Peyer's patch (tissue), 4 donors: ENCODE measurements at regions not wholly inside any gene's neighbourhood (a gene's known extent, or its start where the extent isn't known, plus 50 kb on each side); places are given as distances from the start of the nearest gene placed in this dataset.
A peak's percentile ranks its signal among the peaks of the same experiment; 100 is the strongest.

Experiments used
- DNase-seq, 3 donors: peaks; one replicate each; pipeline ENCODE4 v3.0.0-alpha.2; 2017 to 2019
- H3K27ac ChIP-seq, 4 donors: fragments of 200-600 bp; sonication (generic); one replicate each; pipeline ENCODE4 v1.5.1; 2016 to 2019
- H3K27me3 ChIP-seq, 2 donors: fragments of 200-600 bp; sonication (generic); one replicate each; pipeline ENCODE4 v1.5.1; 2019
- H3K36me3 ChIP-seq, 3 donors: fragments of 200-600 bp; sonication (generic); one replicate each; pipeline ENCODE4 v1.5.1; 2016 to 2019
- H3K4me1 ChIP-seq, 4 donors: fragments of 200-600 bp; sonication (generic); one replicate each; pipeline ENCODE4 v1.5.1; 2016 to 2019
- H3K4me3 ChIP-seq, 4 donors: fragments of 200-600 bp; sonication (generic); 1 replicate in 3 of 4; 2 replicates in 1 of 4; pipeline ENCODE4 v1.5.1; 2016 to 2019; ENCODE audit warnings: mild to moderate bottlenecking in 1 of 4
- H3K9me3 ChIP-seq, 4 donors: fragments of 200-600 bp; sonication (generic); one replicate each; pipeline ENCODE4 v1.5.1; 2016 to 2019; ENCODE audit warnings: mild to moderate bottlenecking in 1 of 4
- POLR2A ChIP-seq, 2 donors: fragments of 450-650 bp; IDR thresholded peaks; one replicate each; pipeline ENCODE4 v1.5.1; 2017; ENCODE audit warnings: antibody characterized with exemption in 2 of 2, mild to moderate bottlenecking in 2 of 2, moderate library complexity in 2 of 2
- TF ChIP-seq, protein P1 (sequence below), 6 experiments: fragments of 450-650 bp in 4 of 6; fragments of 200-600 bp in 2 of 6; sonication (generic) in 1 of 6; IDR thresholded peaks; one replicate each; pipeline ENCODE4 v1.5.1; 2017 to 2019; ENCODE audit warnings: antibody characterized with exemption in 6 of 6, mild to moderate bottlenecking in 3 of 6, moderate library complexity in 1 of 6

DNA sequence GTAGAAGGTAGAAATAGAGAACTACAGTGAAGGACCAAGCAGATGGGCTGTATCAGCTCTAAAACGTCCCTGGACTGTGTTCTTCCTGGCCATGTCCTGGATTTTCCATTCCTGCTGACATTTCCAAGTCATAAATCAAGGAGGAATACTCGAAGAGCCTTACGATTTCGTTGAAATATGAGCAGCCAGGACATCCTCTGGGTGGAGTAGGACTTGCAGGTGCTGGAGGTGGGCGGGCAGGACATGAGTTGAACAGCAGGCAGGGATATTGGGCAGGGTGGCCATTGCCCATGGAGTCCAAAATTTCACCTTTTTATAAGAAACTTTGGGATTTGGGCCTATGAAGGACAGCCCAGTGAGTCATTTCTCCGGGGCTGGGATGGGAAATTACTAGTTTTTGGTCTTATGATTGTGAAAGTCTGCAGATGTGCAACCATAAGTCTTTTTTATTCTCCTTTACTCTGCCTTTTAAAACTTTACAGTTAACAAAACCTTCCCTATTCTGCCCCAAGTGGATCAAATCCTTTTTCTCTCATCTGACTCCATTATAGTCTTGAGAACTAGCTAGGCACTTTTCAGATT, 88.8 kb downstream of the TMX1 start:
- Histone ChIP-seq H3K9me3 (no peaks in the 10 kb centered on the region), H3K36me3 (no peaks in the 10 kb centered on the region), H3K4me1 (peaks cover 0 to 15% (median 0%) of the 10 kb centered on the region in 4 donors), H3K4me3 (no peak overlapping the region), H3K27ac (peak overlapping the region in 2 of 4 donors; percentile 55 to 67), H3K27me3 (no peaks in the 10 kb centered on the region)
- no peak for TF ChIP-seq POLR2A (IDR thresholded peaks at IDR 0.05)
- TF ChIP-seq, protein P1, sequence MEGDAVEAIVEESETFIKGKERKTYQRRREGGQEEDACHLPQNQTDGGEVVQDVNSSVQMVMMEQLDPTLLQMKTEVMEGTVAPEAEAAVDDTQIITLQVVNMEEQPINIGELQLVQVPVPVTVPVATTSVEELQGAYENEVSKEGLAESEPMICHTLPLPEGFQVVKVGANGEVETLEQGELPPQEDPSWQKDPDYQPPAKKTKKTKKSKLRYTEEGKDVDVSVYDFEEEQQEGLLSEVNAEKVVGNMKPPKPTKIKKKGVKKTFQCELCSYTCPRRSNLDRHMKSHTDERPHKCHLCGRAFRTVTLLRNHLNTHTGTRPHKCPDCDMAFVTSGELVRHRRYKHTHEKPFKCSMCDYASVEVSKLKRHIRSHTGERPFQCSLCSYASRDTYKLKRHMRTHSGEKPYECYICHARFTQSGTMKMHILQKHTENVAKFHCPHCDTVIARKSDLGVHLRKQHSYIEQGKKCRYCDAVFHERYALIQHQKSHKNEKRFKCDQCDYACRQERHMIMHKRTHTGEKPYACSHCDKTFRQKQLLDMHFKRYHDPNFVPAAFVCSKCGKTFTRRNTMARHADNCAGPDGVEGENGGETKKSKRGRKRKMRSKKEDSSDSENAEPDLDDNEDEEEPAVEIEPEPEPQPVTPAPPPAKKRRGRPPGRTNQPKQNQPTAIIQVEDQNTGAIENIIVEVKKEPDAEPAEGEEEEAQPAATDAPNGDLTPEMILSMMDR (IDR thresholded peaks at IDR 0.05) = no peak
- DNase-seq = no peak

DNA sequence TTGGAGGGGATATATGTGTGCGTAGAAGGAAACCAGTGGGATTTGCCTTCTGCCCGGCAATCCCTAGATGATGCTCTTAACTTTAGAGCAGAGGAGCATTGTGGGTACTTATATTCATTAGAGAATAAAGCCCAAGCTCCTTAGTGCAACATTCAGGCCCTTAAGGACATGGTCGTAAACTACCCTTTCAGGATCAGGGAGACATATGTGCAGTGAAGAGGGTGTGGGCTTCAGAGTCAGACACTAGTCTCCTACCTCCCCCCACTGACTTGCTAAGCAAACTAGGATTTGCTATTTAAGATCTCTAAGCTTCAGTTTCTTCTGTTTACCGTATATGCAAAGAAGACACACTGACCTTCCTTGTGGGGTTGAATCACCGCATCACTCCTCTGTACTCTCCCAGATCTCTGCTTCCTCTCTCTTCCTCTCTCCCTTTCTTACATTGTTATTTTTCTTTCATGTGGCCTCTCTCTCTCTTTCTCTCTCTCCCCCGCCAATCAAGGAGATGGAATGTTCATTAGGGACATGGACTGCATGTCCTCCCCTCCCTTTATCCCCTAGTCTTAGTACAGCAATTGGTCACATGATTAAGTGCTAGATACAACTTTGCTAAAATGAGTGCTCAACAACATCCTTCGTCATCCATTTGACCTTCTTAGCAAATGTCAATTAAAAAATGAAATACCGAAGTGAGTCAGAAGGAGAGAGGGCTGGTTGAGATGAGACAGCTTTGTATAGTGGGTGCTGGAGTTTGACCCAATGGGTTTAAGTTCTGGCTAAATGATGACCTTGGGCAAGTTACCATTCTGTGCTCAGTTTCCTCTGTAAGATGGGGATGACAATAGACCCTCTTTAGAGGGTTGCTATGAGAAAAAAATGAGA, 91.7 kb downstream of the TMX1 start:
- no peak overlapping the region for H3K27ac ChIP-seq
- H3K9me3 ChIP-seq = no peaks in the 10 kb centered on the region
- H3K4me3 ChIP-seq = no peak overlapping the region
- H3K27me3 ChIP-seq = no peaks in the 10 kb centered on the region
- peaks cover 0 to 15% (median 0%) of the 10 kb centered on the region in 4 donors for H3K4me1 ChIP-seq
- H3K36me3 ChIP-seq = no peaks in the 10 kb centered on the region
- no peak for DNase-seq
- TF ChIP-seq, protein P1 (IDR thresholded peaks at IDR 0.05) = no peak
- no peak for TF ChIP-seq POLR2A (IDR thresholded peaks at IDR 0.05)

DNA sequence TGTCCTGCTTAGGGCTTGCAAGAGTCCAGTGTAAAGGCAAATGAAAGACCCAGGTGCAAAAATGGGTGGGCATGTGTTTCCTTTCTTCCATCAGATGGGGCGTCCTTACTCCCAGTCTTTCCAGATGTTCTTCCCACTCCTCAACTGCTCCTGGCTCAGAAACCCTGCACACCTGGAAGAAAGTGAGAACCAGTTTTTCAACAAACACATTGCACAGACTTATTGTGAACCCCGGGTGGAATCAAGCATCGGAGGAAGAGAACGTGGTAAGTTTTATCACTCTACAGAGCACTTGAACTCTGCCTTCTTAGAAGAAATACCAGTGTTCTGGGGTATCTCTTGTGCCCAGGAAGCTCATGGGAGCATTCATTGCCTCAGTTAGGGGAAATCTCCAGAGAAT, 93.3 kb downstream of the TMX1 start:
- Histone ChIP-seq H3K36me3 (no peaks in the 10 kb centered on the region), H3K27ac (peak overlapping the region in 1 of 4 donors; percentile 40), H3K9me3 (no peaks in the 10 kb centered on the region), H3K4me3 (no peak overlapping the region), H3K4me1 (peaks cover 0 to 7% (median 0%) of the 10 kb centered on the region in 4 donors), H3K27me3 (no peaks in the 10 kb centered on the region)
- no peak for DNase-seq
- TF ChIP-seq, protein P1 (IDR thresholded peaks at IDR 0.05) = no peak

DNA sequence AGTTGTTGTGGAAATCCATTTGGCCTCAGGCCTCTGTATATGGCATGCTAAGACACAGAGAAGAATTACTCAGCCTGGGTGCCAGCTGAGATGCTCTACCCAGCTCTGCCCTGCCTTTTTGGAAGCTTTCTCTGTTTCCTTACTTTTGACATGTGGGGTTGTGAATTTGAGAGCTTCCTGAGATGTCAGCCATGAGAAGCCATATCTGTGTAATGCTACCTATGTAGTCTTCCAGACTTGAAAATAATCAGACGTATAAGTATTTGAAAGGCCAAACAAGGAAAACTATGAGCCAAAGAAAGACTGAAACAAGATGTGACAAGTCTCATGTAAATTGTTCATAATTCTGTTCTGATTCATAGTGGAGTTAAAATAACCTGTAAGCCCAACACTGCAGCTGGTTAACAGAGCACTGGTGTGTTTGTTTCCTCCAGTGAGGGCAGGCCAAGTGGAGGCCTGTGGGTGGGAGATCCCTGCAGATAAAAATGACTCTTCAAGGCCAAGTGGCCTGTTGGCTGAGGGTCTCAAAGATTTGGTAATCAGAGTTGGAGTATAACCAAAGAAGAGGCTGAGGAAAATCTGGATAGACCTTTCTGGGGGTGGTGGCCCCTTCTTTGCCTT, 94.0 kb downstream of the TMX1 start:
- H3K4me3 ChIP-seq = no peak overlapping the region
- TF ChIP-seq, protein P1 (IDR thresholded peaks at IDR 0.05) = no peak
- TF ChIP-seq POLR2A (IDR thresholded peaks at IDR 0.05) = no peak
- peak overlapping the region in 1 of 4 donors; percentile 40 for H3K27ac ChIP-seq
- DNase-seq = no peak
- no peaks in the 10 kb centered on the region for H3K4me1 ChIP-seq
- H3K36me3 ChIP-seq = no peaks in the 10 kb centered on the region
- no peaks in the 10 kb centered on the region for H3K27me3 ChIP-seq
- H3K9me3 ChIP-seq = no peaks in the 10 kb centered on the region

DNA sequence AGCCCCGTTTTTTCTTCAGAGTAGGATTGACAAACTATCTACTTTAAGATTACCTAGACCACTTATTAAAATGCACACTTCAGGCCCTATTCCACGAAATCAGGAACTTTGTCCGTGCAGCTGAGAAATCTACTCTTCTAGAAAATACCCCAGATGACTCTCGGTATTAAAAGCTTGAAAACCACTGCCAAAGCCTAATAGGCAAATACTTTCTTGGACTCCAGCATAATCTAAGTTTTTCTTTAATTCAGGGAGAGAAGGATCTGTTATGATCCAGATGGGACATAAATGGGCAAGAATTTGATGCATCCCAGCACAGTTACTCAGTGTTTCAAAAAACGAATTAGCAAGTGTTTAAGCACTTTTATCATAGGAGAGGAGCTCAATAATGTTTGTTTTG, 94.5 kb downstream of the TMX1 start:
- no peak overlapping the region for H3K4me3 ChIP-seq
- no peak for TF ChIP-seq POLR2A (IDR thresholded peaks at IDR 0.05)
- TF ChIP-seq, protein P1 (IDR thresholded peaks at IDR 0.05) = no peak
- H3K9me3 ChIP-seq = no peaks in the 10 kb centered on the region
- H3K27me3 ChIP-seq = no peaks in the 10 kb centered on the region
- H3K36me3 ChIP-seq = no peaks in the 10 kb centered on the region
- H3K27ac ChIP-seq = peak overlapping the region in 1 of 4 donors; percentile 40
- DNase-seq = no peak
- H3K4me1 ChIP-seq = no peaks in the 10 kb centered on the region
